ENCODE measurements at regions not wholly inside any gene's neighbourhood (a gene's known extent, or its start where the extent isn't known, plus 50 kb on each side); places are given as distances from the start of the nearest gene placed in this dataset.

DNA sequence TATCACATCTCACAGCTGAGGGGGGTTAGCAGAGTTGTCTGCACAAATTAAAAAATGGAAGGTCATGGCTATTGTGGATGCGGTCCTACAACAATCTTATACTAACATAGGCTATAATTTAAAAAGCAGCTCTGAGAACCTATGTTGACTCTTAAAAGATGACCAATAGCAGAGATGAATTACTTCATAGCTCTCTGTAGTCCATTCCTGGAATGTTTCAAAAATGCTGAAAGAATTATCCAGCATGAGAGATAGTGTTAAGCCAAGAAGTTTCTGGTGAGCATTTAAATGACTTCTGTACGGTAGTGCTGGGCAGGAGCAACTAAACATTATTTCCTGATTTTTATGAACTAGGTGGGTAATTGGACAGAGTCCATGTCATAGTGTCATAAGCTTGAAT lies 218.2 kb upstream of the NUDT12 start:
- Histone ChIP-seq H3K4me1 (ENCODE audit: control insufficient read depth, extremely low read depth, insufficient read depth, low read length) (no peaks in the 10 kb centered on the region), H3K36me3 (ENCODE audit: control insufficient read depth in 2 of 2, extremely low read depth in 1 of 2, insufficient read depth in 2 of 2, low read length in 2 of 2) (no peaks in the 10 kb centered on the region), H3K27ac (ENCODE audit: insufficient read depth, low read depth, low read length) (no peak overlapping the region), H3K79me2 (ENCODE audit: control insufficient read depth, insufficient read depth, low read length) (no peaks in the 10 kb centered on the region), H4K20me1 (replicated peaks; ENCODE audit: control insufficient read depth, extremely low read depth, insufficient read depth, low read length) (no peaks in the 10 kb centered on the region), H2AFZ (ENCODE audit: low read depth, low read length) (no peak overlapping the region), H3K9me3 (replicated peaks; ENCODE audit: control insufficient read depth, insufficient read depth, low read length) (no peaks in the 10 kb centered on the region), H3K4me2 (ENCODE audit: insufficient read depth, low read length) (no peak overlapping the region), H3K27me3 (ENCODE audit: control insufficient read depth in 2 of 2, insufficient read depth in 2 of 2, low read length in 2 of 2) (no peaks in the 10 kb centered on the region), H3K4me3 (replicated peaks in 1 of 3; ENCODE audit: insufficient read depth in 1 of 3, low read depth in 1 of 3, low read length in 3 of 3) (no peak overlapping the region), H3K9ac (replicated peaks; ENCODE audit: extremely low read depth, insufficient read depth, low read length) (no peak overlapping the region), H3K9me1 (replicated peaks; ENCODE audit: control insufficient read depth, extremely low read depth, insufficient read depth, low read length) (no peaks in the 10 kb centered on the region)
- dilution Hi-C loops (cut with MboI; ENCODE audit: extremely low pct_ligation_motif_present, low sequenced_read_pairs) (no loop called here), intact Hi-C loops (cut with micrococcal nuclease) (no loop called here)
- DNase-seq (ENCODE audit: low read depth, low spot score) (no peak), FAIRE-seq (no peak)
- BruUV-seq (replicated peaks) = no TSS peak
- POLR2A ChIA-PET = no interaction called here
- TF ChIP-seq POLR2AphosphoS5 (IDR thresholded peaks at IDR 0.05; ENCODE audit: insufficient read depth, low read depth, low read length) = no peak
- TF ChIP-seq FOS (IDR thresholded peaks at IDR 0.05; ENCODE audit: borderline replicate concordance, insufficient read depth, low read length) = no peak
- TF ChIP-seq, protein P1, sequence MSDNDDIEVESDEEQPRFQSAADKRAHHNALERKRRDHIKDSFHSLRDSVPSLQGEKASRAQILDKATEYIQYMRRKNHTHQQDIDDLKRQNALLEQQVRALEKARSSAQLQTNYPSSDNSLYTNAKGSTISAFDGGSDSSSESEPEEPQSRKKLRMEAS (IDR thresholded peaks at IDR 0.05; ENCODE audit: insufficient read depth, insufficient read length) = no peak
- TF ChIP-seq MYC (IDR thresholded peaks at IDR 0.05; ENCODE audit: low read depth, low read length) = no peak
- TF ChIP-seq, protein P2, sequence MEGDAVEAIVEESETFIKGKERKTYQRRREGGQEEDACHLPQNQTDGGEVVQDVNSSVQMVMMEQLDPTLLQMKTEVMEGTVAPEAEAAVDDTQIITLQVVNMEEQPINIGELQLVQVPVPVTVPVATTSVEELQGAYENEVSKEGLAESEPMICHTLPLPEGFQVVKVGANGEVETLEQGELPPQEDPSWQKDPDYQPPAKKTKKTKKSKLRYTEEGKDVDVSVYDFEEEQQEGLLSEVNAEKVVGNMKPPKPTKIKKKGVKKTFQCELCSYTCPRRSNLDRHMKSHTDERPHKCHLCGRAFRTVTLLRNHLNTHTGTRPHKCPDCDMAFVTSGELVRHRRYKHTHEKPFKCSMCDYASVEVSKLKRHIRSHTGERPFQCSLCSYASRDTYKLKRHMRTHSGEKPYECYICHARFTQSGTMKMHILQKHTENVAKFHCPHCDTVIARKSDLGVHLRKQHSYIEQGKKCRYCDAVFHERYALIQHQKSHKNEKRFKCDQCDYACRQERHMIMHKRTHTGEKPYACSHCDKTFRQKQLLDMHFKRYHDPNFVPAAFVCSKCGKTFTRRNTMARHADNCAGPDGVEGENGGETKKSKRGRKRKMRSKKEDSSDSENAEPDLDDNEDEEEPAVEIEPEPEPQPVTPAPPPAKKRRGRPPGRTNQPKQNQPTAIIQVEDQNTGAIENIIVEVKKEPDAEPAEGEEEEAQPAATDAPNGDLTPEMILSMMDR (IDR thresholded peaks at IDR 0.05; ENCODE audit: extremely low read depth in 1 of 2, insufficient read depth in 1 of 2, low read depth in 1 of 2, low read length in 2 of 2) = no peak
- CTCF ChIA-PET = no interaction called here

DNA sequence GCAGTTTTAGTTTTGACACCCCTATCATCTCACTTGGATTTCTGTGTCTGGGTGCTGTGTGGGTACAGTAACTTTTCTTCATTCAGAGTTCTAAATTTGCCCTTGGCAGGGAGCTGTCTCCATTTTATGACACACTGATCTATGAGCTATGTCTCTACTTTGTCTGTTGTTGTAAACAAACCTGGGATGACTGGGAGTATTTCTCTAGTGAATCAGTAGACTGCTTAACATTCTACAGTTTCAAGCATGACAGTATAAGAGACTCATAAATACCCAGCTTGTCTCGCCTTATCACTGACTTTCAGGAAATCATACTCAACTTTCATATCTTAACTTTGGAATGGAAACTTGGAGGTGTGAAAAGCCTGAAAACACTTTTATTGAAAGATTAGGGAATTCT lies 212.1 kb upstream of the NUDT12 start:
- BruUV-seq (replicated peaks) = no TSS peak

More for the DNA sequence above, 212.1 kb upstream of the NUDT12 start:
- Histone ChIP-seq H3K4me1 (ENCODE audit: control insufficient read depth, extremely low read depth, insufficient read depth, low read length) (no peaks in the 10 kb centered on the region), H3K9me3 (replicated peaks; ENCODE audit: control insufficient read depth, insufficient read depth, low read length) (no peaks in the 10 kb centered on the region), H3K9me1 (replicated peaks; ENCODE audit: control insufficient read depth, extremely low read depth, insufficient read depth, low read length) (no peaks in the 10 kb centered on the region), H3K9ac (replicated peaks; ENCODE audit: extremely low read depth, insufficient read depth, low read length) (no peak overlapping the region), H4K20me1 (replicated peaks; ENCODE audit: control insufficient read depth, extremely low read depth, insufficient read depth, low read length) (no peaks in the 10 kb centered on the region), H3K4me2 (ENCODE audit: insufficient read depth, low read length) (no peak overlapping the region), H3K27me3 (ENCODE audit: control insufficient read depth in 2 of 2, insufficient read depth in 2 of 2, low read length in 2 of 2) (no peaks in the 10 kb centered on the region), H3K79me2 (ENCODE audit: control insufficient read depth, insufficient read depth, low read length) (no peaks in the 10 kb centered on the region), H3K27ac (ENCODE audit: insufficient read depth, low read depth, low read length) (no peak overlapping the region), H3K4me3 (replicated peaks in 1 of 3; ENCODE audit: insufficient read depth in 1 of 3, low read depth in 1 of 3, low read length in 3 of 3) (no peak overlapping the region), H2AFZ (ENCODE audit: low read depth, low read length) (no peak overlapping the region), H3K36me3 (ENCODE audit: control insufficient read depth in 2 of 2, extremely low read depth in 1 of 2, insufficient read depth in 2 of 2, low read length in 2 of 2) (no peaks in the 10 kb centered on the region)
- ChIA-PET CTCF (no interaction called here), POLR2A (no interaction called here)
- DNase-seq (ENCODE audit: low read depth, low spot score) (no peak), FAIRE-seq (no peak)
- intact Hi-C loops (cut with micrococcal nuclease) (no loop called here), dilution Hi-C loops (cut with MboI; ENCODE audit: extremely low pct_ligation_motif_present, low sequenced_read_pairs) (no loop called here)
- TF ChIP-seq GATA2 (IDR thresholded peaks at IDR 0.05; ENCODE audit: insufficient read depth, insufficient read length, low read depth, low read length) (no peak), POLR2A (IDR thresholded peaks at IDR 0.05; ENCODE audit: low read depth, low read length) (no peak), JUN (IDR thresholded peaks at IDR 0.05; ENCODE audit: borderline replicate concordance, insufficient read depth, insufficient read length, low read depth) (no peak), EZH2 (IDR thresholded peaks at IDR 0.05; ENCODE audit: borderline replicate concordance, low read depth, low read length, severe bottlenecking) (no peak), MYC (IDR thresholded peaks at IDR 0.05; ENCODE audit: low read depth, low read length) (no peak), POLR2AphosphoS5 (IDR thresholded peaks at IDR 0.05; ENCODE audit: insufficient read depth, low read depth, low read length) (no peak)
- TF ChIP-seq, protein P1 (IDR thresholded peaks at IDR 0.05; ENCODE audit: insufficient read depth, insufficient read length) = no peak
- TF ChIP-seq, protein P2 (IDR thresholded peaks at IDR 0.05; ENCODE audit: extremely low read depth in 1 of 2, insufficient read depth in 1 of 2, low read depth in 1 of 2, low read length in 2 of 2) = no peak

All from endothelial cell of umbilical vein (primary cell).